Suppressor macrophage (primary cell): ENCODE measurements at regions not wholly inside any gene's neighbourhood (a gene's known extent, or its start where the extent isn't known, plus 50 kb on each side); places are given as distances from the start of the nearest gene placed in this dataset.

Experiments used
- DNase-seq, 4 experiments: peaks; one replicate each; pipeline ENCODE4 v3.0.0-alpha.2; 2020 to 2022

GRCh38 chr20:50313827-50314677 is 123.4 kb downstream of the CEBPB start:
- DNase-seq, result no peak

- DNase-seq, result no peak
These were observed 124.2 kb downstream of the CEBPB start for GRCh38 chr20:50314678-50315335.

GRCh38 chr20:50315586-50316551 is 125.2 kb downstream of the CEBPB start:
- DNase-seq, result no peak

- no peak for DNase-seq
These were observed 126.5 kb downstream of the CEBPB start for GRCh38 chr20:50317116-50317515.

- DNase-seq, result peak in 3 of 4 experiments; percentile 54 to 66 (median 66)
These were observed 127.0 kb downstream of the CEBPB start for GRCh38 chr20:50317609-50318008.

GRCh38 chr20:50318710-50319109 is 128.1 kb downstream of the CEBPB start:
- peak; percentile 69 to 87 (median 84) for DNase-seq

GRCh38 chr20:50320005-50320900 is 129.6 kb downstream of the CEBPB start:
- no peak for DNase-seq

GRCh38 chr20:50320901-50321796 is 130.5 kb downstream of the CEBPB start:
- DNase-seq, result peak; percentile 67 to 85 (median 76)

- no peak for DNase-seq
These were observed 131.3 kb downstream of the CEBPB start for GRCh38 chr20:50321797-50322480.

- no peak for DNase-seq
These were observed 132.1 kb downstream of the CEBPB start for GRCh38 chr20:50322703-50323131.

GRCh38 chr20:50323209-50323608 is 132.6 kb downstream of the CEBPB start:
- no peak for DNase-seq

GRCh38 chr20:50323777-50324775 is 133.4 kb downstream of the CEBPB start:
- no peak for DNase-seq

- DNase-seq, result no peak
These were observed 134.6 kb downstream of the CEBPB start for GRCh38 chr20:50325215-50325614.

GRCh38 chr20:50325651-50326050 is 135.0 kb downstream of the CEBPB start:
- DNase-seq, result no peak

- DNase-seq, result no peak
These were observed 137.0 kb downstream of the CEBPB start for GRCh38 chr20:50327666-50328065.

GRCh38 chr20:50328222-50328979 is 137.8 kb downstream of the CEBPB start:
- peak in 2 of 4 experiments; percentile 27 to 44 for DNase-seq

- DNase-seq, result no peak
These were observed 138.6 kb downstream of the CEBPB start for GRCh38 chr20:50328996-50329898.
